NCI-H2196 (cell line): ENCODE measurements at regions not wholly inside any gene's neighbourhood (a gene's known extent, or its start where the extent isn't known, plus 50 kb on each side); places are given as distances from the start of the nearest gene placed in this dataset.
"Not testable (repeated sequence)": the region's sequence is repeated elsewhere in the genome, so short reads cannot be mapped to it uniquely, and the experiment has no call there.

ENCODE experiments used
- DNase-seq: peaks from one replicate; lab custom pipeline; 2025; ENCODE audit not compliant: unreplicated experiment; lab: John Stamatoyannopoulos, UW

- not testable (repeated sequence) for DNase-seq
Observed at GRCh38 chr7:94808673-94809072, 98.7 kb upstream of the PPP1R9A start.

GRCh38 chr7:94810496-94810895, 96.9 kb upstream of the PPP1R9A start:
- DNase-seq = no peak

GRCh38 chr7:94813917-94814316, 93.5 kb upstream of the PPP1R9A start:
- DNase-seq = no peak

GRCh38 chr7:94823947-94824346, 83.4 kb upstream of the PPP1R9A start:
- DNase-seq = no peak

GRCh38 chr7:94829987-94830386, 77.4 kb upstream of the PPP1R9A start:
- DNase-seq = no peak

- no peak for DNase-seq
Observed at GRCh38 chr7:94832051-94832450, 75.3 kb upstream of the PPP1R9A start.

GRCh38 chr7:94834359-94834758, 73.0 kb upstream of the PPP1R9A start:
- no peak for DNase-seq

GRCh38 chr7:94838717-94839116, 68.7 kb upstream of the PPP1R9A start:
- DNase-seq = no peak

GRCh38 chr7:94843553-94843952, 63.8 kb upstream of the PPP1R9A start:
- no peak for DNase-seq

- no peak for DNase-seq
Observed at GRCh38 chr7:94848531-94848930, 58.9 kb upstream of the PPP1R9A start.

- no peak for DNase-seq
Observed at GRCh38 chr7:94848992-94849576, 58.3 kb upstream of the PPP1R9A start.

- no peak for DNase-seq
Observed at GRCh38 chr7:94849636-94850208, 57.7 kb upstream of the PPP1R9A start.

GRCh38 chr7:94855589-94855988, 51.8 kb upstream of the PPP1R9A start:
- DNase-seq = no peak

GRCh38 chr7:94856643-94857042, 50.8 kb upstream of the PPP1R9A start:
- no peak for DNase-seq
